ENCODE measurements at regions not wholly inside any gene's neighbourhood (a gene's known extent, or its start where the extent isn't known, plus 50 kb on each side); places are given as distances from the start of the nearest gene placed in this dataset.
"Not testable (repeated sequence)": the region's sequence is repeated elsewhere in the genome, so short reads cannot be mapped to it uniquely, and the experiment has no call there.

- no peak overlapping the region for H3K9ac ChIP-seq (ENCODE audit: low read length)
- no peak overlapping the region for H2AFZ ChIP-seq (ENCODE audit: low read depth, low read length)
- Mint-ChIP-seq H3K36me3 (ENCODE audit: low read depth, unreplicated experiment) (peaks cover 2% of the 10 kb centered on the region), H3K4me1 (ENCODE audit: low read depth, unreplicated experiment) (no peaks in the 10 kb centered on the region), H3K27ac (ENCODE audit: unreplicated experiment) (no peak overlapping the region), H3K27me3 (ENCODE audit: low read depth, unreplicated experiment) (no peaks in the 10 kb centered on the region), H3K9me3 (ENCODE audit: unreplicated experiment) (peaks cover 25% of the 10 kb centered on the region), H3K4me3 (ENCODE audit: unreplicated experiment) (no peak overlapping the region)
- H3K4me3 ChIP-seq (ENCODE audit: insufficient read depth, low read depth, low read length) = no peak overlapping the region
- no peaks in the 10 kb centered on the region for H3K4me1 ChIP-seq (ENCODE audit: insufficient read depth, low read length)
- no peaks in the 10 kb centered on the region for H3K36me3 ChIP-seq (ENCODE audit: insufficient read depth, low read length)
- no peak overlapping the region for H3K27ac ChIP-seq (ENCODE audit: low read depth, low read length)
- TF ChIP-seq CTCF (IDR thresholded peaks at IDR 0.05; ENCODE audit: insufficient read depth, low read depth, low read length) = no peak
- TF ChIP-seq EZH2 (IDR thresholded peaks at IDR 0.05; ENCODE audit: insufficient read depth, low read length) = no peak
- H3K9me3 ChIP-seq (ENCODE audit: insufficient read depth, low read depth, low read length) = no peaks in the 10 kb centered on the region
- no peak for DNase-seq (ENCODE audit: low read depth)
- H4K20me1 ChIP-seq (ENCODE audit: insufficient read depth, low read length) = no peaks in the 10 kb centered on the region
- H3K27me3 ChIP-seq (ENCODE audit: insufficient read depth, low read length) = no peaks in the 10 kb centered on the region
- no peak for FAIRE-seq
- no peak overlapping the region for H3K4me2 ChIP-seq (ENCODE audit: low read length)
- H3K79me2 ChIP-seq (ENCODE audit: insufficient read depth, low read length) = no peaks in the 10 kb centered on the region
These were observed 94.3 kb upstream of the STK32A start for GRCh38 chr5:147140558-147140957.

DNA sequence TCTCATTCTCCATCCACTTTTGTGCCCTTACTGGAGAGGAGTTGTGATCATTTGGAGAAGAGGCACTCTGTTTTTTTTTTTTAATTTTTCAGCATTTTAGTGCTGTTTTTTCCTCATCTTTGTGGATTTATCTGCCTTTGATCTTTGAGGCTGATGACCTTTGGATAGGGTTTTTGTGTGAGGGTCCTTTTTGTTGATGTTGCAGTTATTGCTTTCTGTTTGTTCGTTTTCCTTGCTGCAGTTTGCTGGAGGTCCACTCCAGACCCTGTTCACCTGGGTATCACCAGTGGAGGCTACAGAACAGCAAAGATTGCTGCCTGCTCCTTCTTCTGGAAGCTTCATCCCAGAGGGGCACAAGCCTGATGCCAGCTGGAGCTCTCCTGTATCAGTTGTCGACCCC, 93.2 kb upstream of the STK32A start:
- not testable (repeated sequence) for H3K27me3 ChIP-seq (ENCODE audit: insufficient read depth, low read length); H3K4me2 ChIP-seq (ENCODE audit: low read length); H3K4me1 ChIP-seq (ENCODE audit: insufficient read depth, low read length); H3K4me3 Mint-ChIP-seq (ENCODE audit: unreplicated experiment); H3K9me3 ChIP-seq (ENCODE audit: insufficient read depth, low read depth, low read length); H3K79me2 ChIP-seq (ENCODE audit: insufficient read depth, low read length); H3K36me3 ChIP-seq (ENCODE audit: insufficient read depth, low read length); H3K9ac ChIP-seq (ENCODE audit: low read length); H3K4me3 ChIP-seq (ENCODE audit: insufficient read depth, low read depth, low read length); H3K4me1 Mint-ChIP-seq (ENCODE audit: low read depth, unreplicated experiment); H3K27me3 Mint-ChIP-seq (ENCODE audit: low read depth, unreplicated experiment); H4K20me1 ChIP-seq (ENCODE audit: insufficient read depth, low read length); DNase-seq (ENCODE audit: low read depth); H3K27ac Mint-ChIP-seq (ENCODE audit: unreplicated experiment); H3K36me3 Mint-ChIP-seq (ENCODE audit: low read depth, unreplicated experiment); H3K27ac ChIP-seq (ENCODE audit: low read depth, low read length); FAIRE-seq; H2AFZ ChIP-seq (ENCODE audit: low read depth, low read length)
- peaks cover 25% of the 10 kb centered on the region for H3K9me3 Mint-ChIP-seq (ENCODE audit: unreplicated experiment)

GRCh38 chr5:147143215-147143614, 91.6 kb upstream of the STK32A start:
- no peak overlapping the region for H3K4me3 Mint-ChIP-seq (ENCODE audit: unreplicated experiment)
- no peaks in the 10 kb centered on the region for H4K20me1 ChIP-seq (ENCODE audit: insufficient read depth, low read length)
- no peaks in the 10 kb centered on the region for H3K27me3 Mint-ChIP-seq (ENCODE audit: low read depth, unreplicated experiment)
- no peaks in the 10 kb centered on the region for H3K27me3 ChIP-seq (ENCODE audit: insufficient read depth, low read length)
- no peak for FAIRE-seq
- H2AFZ ChIP-seq (ENCODE audit: low read depth, low read length) = no peak overlapping the region
- H3K27ac Mint-ChIP-seq (ENCODE audit: unreplicated experiment) = no peak overlapping the region
- H3K9me3 ChIP-seq (ENCODE audit: insufficient read depth, low read depth, low read length) = no peaks in the 10 kb centered on the region
- no peak for DNase-seq (ENCODE audit: low read depth)
- H3K4me3 ChIP-seq (ENCODE audit: insufficient read depth, low read depth, low read length) = no peak overlapping the region
- no peaks in the 10 kb centered on the region for H3K4me1 Mint-ChIP-seq (ENCODE audit: low read depth, unreplicated experiment)
- H3K4me1 ChIP-seq (ENCODE audit: insufficient read depth, low read length) = no peaks in the 10 kb centered on the region
- H3K36me3 Mint-ChIP-seq (ENCODE audit: low read depth, unreplicated experiment) = peaks cover 2% of the 10 kb centered on the region
- no peak overlapping the region for H3K9ac ChIP-seq (ENCODE audit: low read length)
- no peak overlapping the region for H3K4me2 ChIP-seq (ENCODE audit: low read length)
- TF ChIP-seq CTCF (IDR thresholded peaks at IDR 0.05; ENCODE audit: insufficient read depth, low read depth, low read length) (no peak), EZH2 (IDR thresholded peaks at IDR 0.05; ENCODE audit: insufficient read depth, low read length) (no peak)
- peaks cover 17% of the 10 kb centered on the region for H3K9me3 Mint-ChIP-seq (ENCODE audit: unreplicated experiment)
- no peaks in the 10 kb centered on the region for H3K36me3 ChIP-seq (ENCODE audit: insufficient read depth, low read length)
- H3K27ac ChIP-seq (ENCODE audit: low read depth, low read length) = no peak overlapping the region
- no peaks in the 10 kb centered on the region for H3K79me2 ChIP-seq (ENCODE audit: insufficient read depth, low read length)

Data from astrocyte (in vitro differentiated cells and primary cell).